ENCODE measurements at regions not wholly inside any gene's neighbourhood (a gene's known extent, or its start where the extent isn't known, plus 50 kb on each side); places are given as distances from the start of the nearest gene placed in this dataset.

GRCh38 chr12:9464408-9464807 lies 143.3 kb downstream of the KLRB1 start:
- no peak for TF ChIP-seq POLR2A (IDR thresholded peaks at IDR 0.05; ENCODE audit: low read depth, low read length)
- no peak for TF ChIP-seq POU2F2 (IDR thresholded peaks at IDR 0.05; ENCODE audit: low read depth, low read length)
- TF ChIP-seq POLR2AphosphoS5 (IDR thresholded peaks at IDR 0.05; ENCODE audit: low read depth, low read length) = no peak
